GM13976 (cell line): ENCODE measurements at regions not wholly inside any gene's neighbourhood (a gene's known extent, or its start where the extent isn't known, plus 50 kb on each side); places are given as distances from the start of the nearest gene placed in this dataset.

Experiments
- DNase-seq: peaks from one replicate; pipeline ENCODE4 v3.0.0; 2012; ENCODE audit warnings: low spot score
- in situ Hi-C: fragments of 300-500 bp; cut with MboI; formaldehyde crosslinking; loops from one replicate; pipeline ENCODE4 v1.12.0; 2022; ENCODE audit warnings: low sequenced_read_pairs, mixed read lengths, inconsistent platforms; ENCODE audit not compliant: unreplicated experiment
- TF ChIP-seq, protein P1 (sequence below): IDR thresholded peaks from 2 replicates; pipeline ENCODE4 v1.5.1; 2012; ENCODE audit warnings: borderline replicate concordance, mild to moderate bottlenecking; ENCODE audit not compliant: insufficient read depth; ENCODE audit errors: extremely low read depth, missing control alignments, control extremely low read depth

DNA sequence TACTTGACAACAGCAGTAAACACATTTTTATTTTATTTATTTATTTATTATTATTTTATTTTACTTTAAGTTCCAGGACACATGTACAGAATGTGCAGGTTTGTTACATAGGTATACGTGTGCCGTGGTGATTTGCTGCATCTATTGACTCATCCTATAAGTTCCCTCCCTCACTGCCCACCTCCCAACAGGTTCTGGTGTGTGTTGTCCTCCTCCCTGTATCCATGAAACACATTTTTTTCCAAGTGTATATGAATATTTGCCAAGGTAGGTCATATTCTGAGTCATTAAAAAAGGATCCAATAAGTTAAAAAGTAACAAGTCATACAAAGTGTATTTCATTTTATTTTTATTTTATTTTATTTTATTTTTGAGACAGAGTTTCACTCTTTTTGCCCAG, 567.3 kb upstream of the KCNMB2 start:
- in situ Hi-C loops: no loop called here
- no peak for DNase-seq
- TF ChIP-seq, protein P1, sequence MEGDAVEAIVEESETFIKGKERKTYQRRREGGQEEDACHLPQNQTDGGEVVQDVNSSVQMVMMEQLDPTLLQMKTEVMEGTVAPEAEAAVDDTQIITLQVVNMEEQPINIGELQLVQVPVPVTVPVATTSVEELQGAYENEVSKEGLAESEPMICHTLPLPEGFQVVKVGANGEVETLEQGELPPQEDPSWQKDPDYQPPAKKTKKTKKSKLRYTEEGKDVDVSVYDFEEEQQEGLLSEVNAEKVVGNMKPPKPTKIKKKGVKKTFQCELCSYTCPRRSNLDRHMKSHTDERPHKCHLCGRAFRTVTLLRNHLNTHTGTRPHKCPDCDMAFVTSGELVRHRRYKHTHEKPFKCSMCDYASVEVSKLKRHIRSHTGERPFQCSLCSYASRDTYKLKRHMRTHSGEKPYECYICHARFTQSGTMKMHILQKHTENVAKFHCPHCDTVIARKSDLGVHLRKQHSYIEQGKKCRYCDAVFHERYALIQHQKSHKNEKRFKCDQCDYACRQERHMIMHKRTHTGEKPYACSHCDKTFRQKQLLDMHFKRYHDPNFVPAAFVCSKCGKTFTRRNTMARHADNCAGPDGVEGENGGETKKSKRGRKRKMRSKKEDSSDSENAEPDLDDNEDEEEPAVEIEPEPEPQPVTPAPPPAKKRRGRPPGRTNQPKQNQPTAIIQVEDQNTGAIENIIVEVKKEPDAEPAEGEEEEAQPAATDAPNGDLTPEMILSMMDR: no peak

DNA sequence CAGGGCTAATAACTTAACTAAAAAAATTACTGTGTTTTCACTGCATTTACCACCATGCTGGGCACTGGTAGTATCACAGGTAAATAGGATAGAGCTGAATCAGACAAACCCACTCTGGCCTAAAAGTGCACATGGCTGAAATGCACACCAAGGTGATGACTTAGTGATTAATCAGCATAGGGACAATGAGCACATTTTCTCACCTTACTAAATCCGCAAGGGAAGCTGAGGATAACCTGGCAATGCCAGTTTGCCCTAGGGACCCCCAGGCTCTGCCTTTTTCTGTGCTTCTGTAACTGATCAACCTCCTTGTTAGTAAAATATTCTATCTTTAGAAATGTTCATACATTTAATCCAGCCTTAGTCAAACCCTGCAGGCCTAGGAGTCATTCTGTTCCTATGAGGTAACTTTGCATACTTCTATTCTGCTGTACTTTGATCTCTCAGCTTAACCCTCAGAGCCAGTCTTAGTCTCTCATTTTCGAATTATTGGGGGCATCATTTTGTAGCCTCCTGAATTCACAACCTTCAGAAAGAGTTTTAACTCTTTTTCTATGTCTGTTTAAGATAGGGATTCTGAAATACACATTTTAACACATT, 562.9 kb upstream of the KCNMB2 start:
- in situ Hi-C loops: no loop called here
- TF ChIP-seq, protein P1: no peak
- no peak for DNase-seq

DNA sequence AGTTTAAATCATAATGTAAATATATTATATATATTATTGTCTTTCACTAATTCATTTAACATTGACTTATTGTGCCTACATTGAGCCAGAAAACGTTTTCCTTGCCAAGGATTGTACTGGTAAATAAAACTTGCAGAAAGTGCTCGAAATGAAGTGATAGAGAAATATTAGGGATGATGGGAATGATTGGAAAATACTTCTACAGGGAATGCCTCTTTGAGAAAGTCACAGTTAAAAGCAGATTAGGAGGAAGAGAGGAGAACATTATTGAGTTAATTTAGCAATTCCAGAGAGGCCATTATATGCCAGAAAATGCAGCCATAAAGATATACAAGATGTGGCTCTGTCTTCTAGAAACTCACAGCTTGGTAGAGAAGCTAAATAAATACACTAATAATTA, 560.0 kb upstream of the KCNMB2 start:
- TF ChIP-seq, protein P1: no peak
- no peak for DNase-seq
- in situ Hi-C loops: no loop called here

DNA sequence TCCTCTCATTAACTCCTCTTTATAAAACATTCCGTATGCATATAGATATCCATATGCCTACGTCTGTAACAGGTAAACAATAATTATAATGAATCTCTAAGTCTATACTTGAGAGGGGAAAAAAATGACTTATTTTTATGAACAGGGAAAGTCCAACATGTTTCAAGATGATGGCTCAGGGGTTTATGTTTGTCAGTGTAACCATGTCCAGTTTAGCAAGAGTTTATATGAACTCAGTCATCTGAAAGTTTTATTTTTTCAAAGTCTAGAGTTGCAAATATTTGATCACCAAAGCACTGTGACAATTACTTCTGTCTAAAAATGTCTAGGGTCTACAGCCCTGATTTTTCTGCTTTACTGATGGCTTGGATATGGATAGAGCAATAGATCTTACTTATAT, 559.4 kb upstream of the KCNMB2 start:
- in situ Hi-C loops: no loop called here
- TF ChIP-seq, protein P1: no peak
- DNase-seq: no peak

DNA sequence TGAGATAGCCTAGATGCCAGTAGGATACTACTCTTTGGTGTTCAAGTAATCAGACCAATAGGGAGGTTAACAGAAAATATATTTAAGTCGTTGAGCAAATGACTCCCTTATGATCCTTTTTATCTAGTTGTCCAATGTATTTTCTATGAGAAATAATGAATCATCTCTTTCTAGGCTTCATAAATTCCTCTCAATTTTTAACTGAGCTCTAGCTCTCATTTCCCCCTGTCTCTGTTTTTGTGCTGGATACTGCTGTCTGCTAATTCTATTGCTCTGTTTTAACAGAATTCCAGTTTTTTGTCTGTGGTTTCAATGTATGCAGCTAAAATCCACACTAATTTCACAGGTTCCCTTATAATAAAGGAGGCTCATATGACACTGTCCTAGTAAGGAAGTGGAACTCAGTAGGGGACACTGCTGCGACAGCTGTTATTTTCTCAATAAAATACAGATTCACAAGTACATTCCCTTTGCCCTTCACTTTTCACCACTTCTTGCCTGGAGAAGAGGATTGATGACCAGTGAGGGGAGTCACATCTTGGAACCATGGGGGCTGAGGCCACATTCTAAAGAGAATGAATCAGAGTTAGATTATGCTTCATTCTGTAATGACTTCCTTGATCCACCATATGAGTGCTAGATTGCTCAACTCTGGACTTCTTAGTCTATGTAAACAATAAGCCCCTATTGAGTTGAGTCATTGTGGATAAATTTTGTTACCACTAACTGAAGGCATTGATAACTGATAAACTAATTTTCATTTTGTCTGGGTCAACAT, 558.7 kb upstream of the KCNMB2 start:
- no peak for DNase-seq
- TF ChIP-seq, protein P1: no peak
- in situ Hi-C loops: no loop called here

DNA sequence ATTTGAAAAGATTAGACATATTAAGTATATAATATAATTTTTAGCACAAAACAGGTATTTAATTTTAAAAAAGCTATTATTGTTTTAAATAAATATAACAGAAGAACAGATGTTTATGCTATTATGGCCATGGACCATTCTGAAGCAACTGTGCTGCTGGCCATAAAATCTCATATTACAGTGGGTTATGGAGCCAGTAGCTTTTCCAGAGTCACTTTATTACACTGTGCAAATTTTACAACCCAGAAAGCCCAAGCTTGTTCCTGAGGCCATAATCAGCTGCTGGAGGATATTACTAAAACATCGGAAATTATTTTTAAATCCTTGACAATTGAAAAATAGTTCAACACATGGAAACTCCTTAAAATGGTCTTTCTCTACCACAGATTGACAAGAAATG, 557.3 kb upstream of the KCNMB2 start:
- no peak for DNase-seq
- in situ Hi-C loops: no loop called here
- TF ChIP-seq, protein P1: no peak

DNA sequence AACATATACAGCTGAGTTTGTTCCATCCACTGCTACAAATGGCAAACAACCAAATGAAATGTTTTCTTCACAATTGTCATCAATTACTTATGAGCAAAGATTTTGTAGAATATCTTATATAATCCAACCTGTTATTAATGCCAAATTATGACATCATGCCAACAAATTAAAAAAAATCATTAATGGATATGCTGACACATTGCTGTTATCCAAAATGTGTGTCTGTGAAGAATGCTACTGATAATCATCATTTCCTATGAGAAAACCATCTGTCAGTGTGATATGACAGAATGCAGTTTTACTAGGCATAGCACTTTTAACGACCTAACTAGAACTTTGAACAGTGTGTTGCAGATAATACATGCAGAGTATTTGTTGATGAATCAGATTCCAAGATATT, 556.5 kb upstream of the KCNMB2 start:
- TF ChIP-seq, protein P1: no peak
- in situ Hi-C loops: no loop called here
- DNase-seq: no peak
